HG02678 (cell line): ENCODE measurements at regions not wholly inside any gene's neighbourhood (a gene's known extent, or its start where the extent isn't known, plus 50 kb on each side); places are given as distances from the start of the nearest gene placed in this dataset.
"Not testable (repeated sequence)": the region's sequence is repeated elsewhere in the genome, so short reads cannot be mapped to it uniquely, and the experiment has no call there.

Experiments
- ATAC-seq: cut with Tn5 transposase; IDR thresholded peaks from one replicate; pipeline ENCODE4 v1.9.1; 2021; ENCODE audit warnings: mild to moderate bottlenecking, moderate library complexity; ENCODE audit not compliant: unreplicated experiment

- no peak for ATAC-seq
These were observed 183.3 kb upstream of the SYNPR start for GRCh38 chr3:63094642-63095408.

DNA sequence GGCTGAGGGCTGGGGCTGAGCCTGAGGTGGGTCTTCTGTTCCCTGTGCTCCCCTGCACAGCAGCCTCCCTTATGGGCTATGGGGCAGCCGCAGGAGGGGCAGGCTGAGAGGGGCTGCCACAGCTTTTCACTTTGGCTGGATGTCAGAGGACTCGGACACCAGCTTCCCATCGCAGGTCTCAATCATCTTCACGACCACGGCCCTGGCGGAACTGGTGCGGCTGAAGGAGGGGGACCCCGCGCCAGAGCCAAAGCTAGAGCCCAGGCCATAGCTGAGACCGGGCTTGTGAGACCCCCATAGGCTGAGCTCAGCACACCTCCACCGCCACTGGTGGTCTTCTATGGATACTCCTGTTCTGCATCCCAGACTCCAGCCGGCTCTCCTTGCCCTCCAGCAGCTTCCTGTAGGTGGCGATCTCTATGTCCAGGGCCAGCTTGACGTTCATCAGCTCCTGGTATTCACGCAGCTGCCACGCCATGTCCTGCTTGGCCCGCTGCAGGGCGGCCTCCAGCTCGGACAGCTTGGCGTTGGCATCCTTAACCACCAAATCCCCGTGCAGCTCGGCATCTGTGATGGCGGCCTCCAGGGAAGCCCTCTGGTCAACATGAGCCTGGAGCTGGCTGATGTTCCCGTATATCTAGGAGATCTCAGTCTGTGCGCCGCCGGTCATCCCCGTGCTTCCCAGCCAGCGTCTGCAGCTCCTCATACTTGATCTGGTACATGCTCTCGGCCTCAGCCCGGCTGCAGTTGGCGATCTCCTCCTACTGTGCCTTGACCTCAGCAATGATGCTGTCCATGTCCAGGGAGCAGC lies 181.7 kb upstream of the SYNPR start:
- ATAC-seq, result no peak

DNA sequence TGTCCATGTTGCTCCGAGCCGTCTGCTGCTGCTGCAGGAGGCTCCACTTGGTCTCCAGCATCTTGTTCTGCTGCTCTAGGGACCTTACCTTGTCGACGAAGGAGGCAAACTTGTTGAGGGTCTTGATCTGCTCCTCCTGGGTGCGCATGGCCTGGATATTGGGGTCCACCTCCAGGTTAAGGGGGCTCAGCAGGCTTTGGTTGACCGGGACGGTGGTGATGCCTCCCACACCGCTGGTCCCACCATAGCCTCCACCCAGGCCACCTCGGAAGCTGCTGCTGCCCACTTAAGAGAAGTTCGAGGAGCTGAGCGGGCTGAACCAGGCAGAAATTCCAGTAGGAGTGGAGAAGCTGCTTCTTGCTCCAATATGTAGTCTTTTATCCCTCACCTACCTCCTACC lies 180.7 kb upstream of the SYNPR start:
- no peak for ATAC-seq

- ATAC-seq, result no peak
These were observed 161.2 kb upstream of the SYNPR start for GRCh38 chr3:63116922-63117321.

- no peak for ATAC-seq
These were observed 154.0 kb upstream of the SYNPR start for GRCh38 chr3:63124090-63124489.

GRCh38 chr3:63126530-63126929 lies 151.6 kb upstream of the SYNPR start:
- no peak for ATAC-seq

DNA sequence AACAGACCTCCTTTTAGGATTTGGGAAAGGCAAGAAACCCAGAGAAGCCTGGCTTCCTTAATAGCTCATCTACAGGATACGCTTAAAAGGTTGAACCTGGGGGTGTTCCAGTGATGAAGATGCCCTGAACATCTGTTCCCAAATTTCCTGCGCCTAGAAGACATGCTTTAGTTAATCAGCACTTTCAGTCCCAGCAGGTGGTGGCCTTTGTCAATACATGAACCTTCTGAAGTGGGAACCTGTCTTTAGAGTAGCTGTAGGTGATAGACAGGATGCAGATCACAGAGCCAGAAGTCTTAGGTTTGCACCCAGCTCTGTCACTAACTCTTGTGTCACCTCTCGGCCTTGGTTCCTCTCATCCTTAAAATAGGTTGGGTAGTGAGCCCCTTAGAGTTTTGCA lies 149.7 kb upstream of the SYNPR start:
- ATAC-seq, result no peak

- ATAC-seq, result no peak
These were observed 147.5 kb upstream of the SYNPR start for GRCh38 chr3:63130625-63131024.

GRCh38 chr3:63132461-63133250 lies 145.5 kb upstream of the SYNPR start:
- ATAC-seq, result no peak

- ATAC-seq, result no peak
These were observed 142.7 kb upstream of the SYNPR start for GRCh38 chr3:63135367-63135766.

- not testable (repeated sequence) for ATAC-seq
These were observed 141.9 kb upstream of the SYNPR start for GRCh38 chr3:63136249-63136648.

DNA sequence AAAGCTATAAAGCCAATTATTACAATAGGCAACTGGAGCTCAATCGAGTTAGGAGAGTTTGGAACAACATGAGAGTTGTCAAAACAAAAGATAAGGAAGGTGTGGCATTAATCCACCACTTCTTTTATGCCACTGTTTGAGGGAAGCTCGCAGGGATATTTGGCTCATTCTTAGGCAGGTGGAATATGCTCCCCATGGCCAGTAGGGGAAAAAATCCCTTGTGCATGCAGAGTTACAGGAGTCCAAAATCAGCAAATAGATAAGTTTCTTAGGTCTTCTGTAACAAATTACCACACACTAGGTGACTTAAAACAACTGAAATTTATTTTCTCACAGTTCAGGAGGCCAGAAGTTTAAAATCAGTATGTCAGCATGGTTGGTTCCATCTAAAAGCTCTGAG lies 135.4 kb upstream of the SYNPR start:
- ATAC-seq, result no peak

- ATAC-seq, result no peak
These were observed 132.0 kb upstream of the SYNPR start for GRCh38 chr3:63146154-63146553.

DNA sequence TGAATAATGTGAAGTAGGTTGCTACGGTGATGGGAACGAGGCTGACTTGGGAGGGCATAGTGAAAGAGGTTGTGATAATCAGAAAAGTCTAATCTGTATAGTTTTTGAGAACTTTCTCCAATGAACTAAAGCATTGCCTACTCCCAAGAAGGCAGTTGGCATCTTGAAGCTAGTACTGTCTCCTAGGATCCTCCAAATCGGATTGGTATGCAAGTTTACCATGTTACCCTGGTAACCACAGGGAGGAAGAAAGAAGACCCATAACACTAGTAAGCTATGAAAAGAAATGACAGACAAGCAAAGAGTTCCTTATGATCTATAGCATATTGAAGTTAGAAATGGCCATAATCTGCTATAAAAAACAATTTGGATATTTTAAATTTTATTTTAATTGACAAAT lies 127.2 kb upstream of the SYNPR start:
- no peak for ATAC-seq

DNA sequence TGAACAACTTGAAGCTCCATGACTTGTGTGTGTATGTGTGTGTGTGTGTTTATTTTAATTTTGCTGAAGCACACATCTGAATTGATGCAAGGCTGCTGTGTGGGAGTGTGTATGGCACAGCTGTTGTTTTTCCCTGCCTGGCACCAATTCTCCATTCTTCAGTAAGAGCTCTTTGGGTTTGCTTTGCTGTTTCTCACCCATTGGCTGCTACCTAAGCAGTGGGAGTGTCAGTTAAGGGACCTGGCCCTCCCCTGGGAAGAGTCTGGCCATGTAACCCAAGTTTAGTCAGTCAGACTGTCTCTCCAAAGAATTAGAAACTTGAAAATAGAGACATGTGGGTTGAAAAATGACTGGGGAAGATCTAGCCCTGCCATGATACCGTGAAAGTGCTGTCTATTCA lies 126.2 kb upstream of the SYNPR start:
- ATAC-seq, result no peak

GRCh38 chr3:63159764-63160163 lies 118.3 kb upstream of the SYNPR start:
- ATAC-seq, result no peak

GRCh38 chr3:63167113-63167512 lies 111.0 kb upstream of the SYNPR start:
- ATAC-seq, result no peak

- no peak for ATAC-seq
These were observed 109.9 kb upstream of the SYNPR start for GRCh38 chr3:63168179-63168578.

GRCh38 chr3:63179862-63180522 lies 98.1 kb upstream of the SYNPR start:
- ATAC-seq, result no peak

GRCh38 chr3:63192248-63192647 lies 85.9 kb upstream of the SYNPR start:
- no peak for ATAC-seq

GRCh38 chr3:63193647-63194046 lies 84.5 kb upstream of the SYNPR start:
- ATAC-seq, result no peak
